HepG2 (cell line): ENCODE measurements at regions not wholly inside any gene's neighbourhood (a gene's known extent, or its start where the extent isn't known, plus 50 kb on each side); places are given as distances from the start of the nearest gene placed in this dataset.

Source experiments
- ATAC-seq: fragments of 200-7000 bp; cut with Tn5 transposase; 3 replicates; pipeline ENCODE4 v1.9.1; 2020; ENCODE audit warnings: mild to moderate bottlenecking, moderate library complexity
- BruUV-seq: library from RNA; stranded (reverse); fragments of 400-500 nt; replicated peaks from 2 replicates; lab custom pipeline; 2021; lab: Mats Ljungman, UMichigan
- CTCF ChIA-PET: fragments of 300-600 bp; formaldehyde crosslinking; extraction: SDS; loops from one replicate; lab custom pipeline; 2021; ENCODE audit warnings: low total read pairs, inconsistent platforms, low intra/inter-chr PET ratio; lab: Yijun Ruan, JAX
- POLR2A ChIA-PET: fragments of 350-600 bp; sonication (Branson Sonifier 250); formaldehyde crosslinking; loops from one replicate; lab custom pipeline; 2020; ENCODE audit warnings: antibody characterized with exemption, inconsistent platforms; lab: Yijun Ruan, JAX
- DNase-seq: peaks from one replicate; pipeline ENCODE4 v3.0.0-alpha.2; 2015; ENCODE audit warnings: low spot score
- FAIRE-seq: peaks from 3 replicates; lab custom pipeline; 2011; peaks lifted over from hg19 to GRCh38; lab: Jason Lieb, UNC
- H2AFZ ChIP-seq: one replicate; pipeline ENCODE4 v1.6.1; 2011; ENCODE audit warnings: low read length, inconsistent platforms
- H3K27ac ChIP-seq: fragments of 300-600 bp; 3 replicates; pipeline ENCODE4 v1.8.0; 2011; ENCODE audit warnings: mixed run types, mild to moderate bottlenecking, mixed read lengths, low read length, inconsistent platforms; ENCODE audit not compliant: insufficient read depth; ENCODE audit errors: extremely low read length
- H3K27me3 ChIP-seq, 2 experiments: fragments of 200-600 bp in 1 of 2; 2 replicates in 1 of 2; 3 replicates in 1 of 2; pipeline versions ENCODE4 v1.6.0 to v1.8.0; 2011; ENCODE audit warnings: low read length in 2 of 2, mild to moderate bottlenecking in 2 of 2, moderate library complexity in 2 of 2, inconsistent platforms in 1 of 2; ENCODE audit not compliant: insufficient read depth in 2 of 2, control insufficient read depth in 1 of 2
- H3K36me3 ChIP-seq, 2 experiments: fragments of 200-600 bp in 1 of 2; replicated peaks in 1 of 2; 2 replicates in 1 of 2; 3 replicates in 1 of 2; pipeline versions ENCODE4 v1.5.1 to v1.8.0; 2011; ENCODE audit warnings: low read length in 2 of 2, inconsistent platforms in 1 of 2; ENCODE audit not compliant: insufficient read depth in 2 of 2, control insufficient read depth in 1 of 2
- H3K4me1 ChIP-seq: 2 replicates; pipeline ENCODE4 v1.5.1; 2012; ENCODE audit warnings: low read length, inconsistent platforms; ENCODE audit not compliant: insufficient read depth
- H3K4me2 ChIP-seq: 2 replicates; pipeline ENCODE4 v1.6.0; 2011; ENCODE audit warnings: low read depth, low read length, inconsistent platforms
- H3K4me3 ChIP-seq, 3 experiments: fragments of 200-600 bp in 1 of 3; sonication (generic), shearing (Covaris generic) in 1 of 3; replicated peaks in 1 of 3; 2 replicates each; pipeline ENCODE4 v1.5.1; 2011 to 2016; ENCODE audit warnings: low read length in 3 of 3, inconsistent platforms in 2 of 3, low read depth in 2 of 3, mild to moderate bottlenecking in 2 of 3, control low read depth in 1 of 3, mixed read lengths in 1 of 3; ENCODE audit not compliant: insufficient read depth in 1 of 3
- H3K79me2 ChIP-seq: one replicate; pipeline ENCODE4 v1.6.1; 2011; ENCODE audit warnings: low read length, inconsistent platforms; ENCODE audit not compliant: insufficient read depth
- H3K9ac ChIP-seq: 2 replicates; pipeline ENCODE4 v1.6.0; 2011; ENCODE audit warnings: mild to moderate bottlenecking, low read depth, low read length, inconsistent platforms; ENCODE audit not compliant: insufficient read depth
- H3K9me3 ChIP-seq: 2 replicates; pipeline ENCODE4 v1.5.1; 2012; ENCODE audit warnings: mild to moderate bottlenecking, low read length
- H4K20me1 ChIP-seq: 2 replicates; pipeline ENCODE4 v1.6.0; 2011; ENCODE audit warnings: inconsistent platforms, mild to moderate bottlenecking, low read length, moderate library complexity; ENCODE audit not compliant: insufficient read depth
- GZF1 ChIP-seq: sonication (generic); formaldehyde crosslinking; IDR thresholded peaks from 2 replicates; pipeline ENCODE4 v1.5.1; 2020; ENCODE audit warnings: mild to moderate bottlenecking, missing genetic modification reagents
- NR1H2 ChIP-seq: sonication (generic); formaldehyde crosslinking; IDR thresholded peaks from 2 replicates; pipeline ENCODE4 v1.8.1; 2022; ENCODE audit warnings: low read depth, missing genetic modification reagents, borderline replicate concordance
- SIX1 ChIP-seq: sonication (generic); formaldehyde crosslinking; IDR thresholded peaks from 2 replicates; pipeline ENCODE4 v1.4.0; 2020; ENCODE audit warnings: missing genetic modification reagents, borderline replicate concordance
- ZFP90 ChIP-seq: sonication (generic); formaldehyde crosslinking; IDR thresholded peaks from 2 replicates; pipeline ENCODE4 v1.8.0; 2022; ENCODE audit warnings: missing genetic modification reagents, mild to moderate bottlenecking, inconsistent platforms, borderline replicate concordance
- ZNF18 ChIP-seq: sonication (generic); formaldehyde crosslinking; IDR thresholded peaks from 2 replicates; pipeline ENCODE4 v1.8.0; 2022; ENCODE audit warnings: mild to moderate bottlenecking, missing genetic modification reagents; ENCODE audit not compliant: insufficient replicate concordance
- ZNF382 ChIP-seq: sonication (generic); formaldehyde crosslinking; IDR thresholded peaks from 2 replicates; pipeline ENCODE4 v1.5.0; 2020; ENCODE audit warnings: missing genetic modification reagents, mild to moderate bottlenecking, borderline replicate concordance
- ZNF576 ChIP-seq: sonication (generic); formaldehyde crosslinking; IDR thresholded peaks from 2 replicates; pipeline ENCODE4 v1.4.0; 2020; ENCODE audit warnings: mild to moderate bottlenecking, missing genetic modification reagents
- ZNF687 ChIP-seq: sonication (generic); formaldehyde crosslinking; IDR thresholded peaks from 2 replicates; pipeline ENCODE4 v1.5.1; 2020; ENCODE audit warnings: mild to moderate bottlenecking, missing genetic modification reagents, moderate library complexity
- ZNF75D ChIP-seq: sonication (generic); formaldehyde crosslinking; IDR thresholded peaks from 2 replicates; pipeline ENCODE4 v1.8.1; 2023; ENCODE audit warnings: missing genetic modification reagents, mild to moderate bottlenecking, borderline replicate concordance
- WGBS: methylation state at CpG from one replicate; pipeline ENCODE4 v1.1.6; 2017; ENCODE audit warnings: low lambda C conversion rate; 5-methylcytosine and 5-hydroxymethylcytosine counted together
- in situ Hi-C: cut with HindIII; loops from 2 replicates; pipeline ENCODE4 v1.10.0; 2017; ENCODE audit warnings: low pct_unique_long_range_greater_than_20kb; ENCODE audit not compliant: extremely low pct_ligation_motif_present
- intact Hi-C: fragments of 100-400 bp; cut with micrococcal nuclease; formaldehyde crosslinking; loops from one replicate; pipeline ENCODE4 v1.10.0; 2022; ENCODE audit not compliant: unreplicated experiment

DNA sequence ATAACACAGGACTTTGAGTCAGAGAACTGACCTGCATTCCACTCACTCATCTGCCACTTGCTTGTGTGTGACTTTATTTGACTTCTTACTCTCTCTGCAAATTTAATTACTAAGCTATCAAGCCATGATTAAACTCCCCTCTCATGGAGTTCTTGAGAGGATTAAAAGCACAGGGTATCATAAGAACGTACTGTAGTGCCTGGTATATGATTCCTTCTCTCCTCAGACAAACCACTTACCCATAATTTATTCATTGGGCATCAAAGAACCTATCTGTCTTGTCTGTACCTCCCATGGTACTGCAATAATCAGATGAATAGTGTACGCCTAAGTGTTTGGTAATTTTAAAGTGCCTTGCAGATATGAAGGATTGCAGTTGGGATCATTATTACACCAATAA lies 130.6 kb upstream of the UBASH3B start (continued):
- TF ChIP-seq ZNF18 (CRISPR knock-in tag), result no peak
- TF ChIP-seq, all 625 proteins: peak for 0

GRCh38 chr11:122523846-122524805 lies 131.4 kb upstream of the UBASH3B start:
- FAIRE-seq, result no peak
- intact Hi-C loops, result no loop called here
- Histone ChIP-seq H3K27ac (no peak overlapping the region), H3K36me3 (no peaks in the 10 kb centered on the region), H3K4me3 (no peak overlapping the region), H3K9ac (no peak overlapping the region), H3K9me3 (no peaks in the 10 kb centered on the region), H4K20me1 (no peaks in the 10 kb centered on the region), H2AFZ (no peak overlapping the region), H3K27me3 (no peaks in the 10 kb centered on the region), H3K4me1 (no peaks in the 10 kb centered on the region), H3K4me2 (no peak overlapping the region), H3K79me2 (no peaks in the 10 kb centered on the region)
- POLR2A ChIA-PET, result no interaction called here
- TF ChIP-seq GZF1 (CRISPR knock-in tag) (no peak), ZNF75D (CRISPR knock-in tag) (no peak), ZFP90 (no peak), ZNF576 (no peak), SIX1 (CRISPR knock-in tag) (no peak), ZNF687 (CRISPR knock-in tag) (no peak), NR1H2 (CRISPR knock-in tag) (no peak), ZNF382 (CRISPR knock-in tag) (no peak)
- in situ Hi-C loops, result no loop called here
- DNase-seq, result no peak
- no peak for ATAC-seq
- BruUV-seq, result no TSS peak
- CTCF ChIA-PET, result no interaction called here
- WGBS, result 31% methylated on average over 10 of the region's 10 CpGs
